SK-N-SH treated with all-trans-retinoic acid at 6 μM for 48 hours (cell line): ENCODE measurements at regions not wholly inside any gene's neighbourhood (a gene's known extent, or its start where the extent isn't known, plus 50 kb on each side); places are given as distances from the start of the nearest gene placed in this dataset.

Source experiments
- ATAC-seq: fragments of 200-7000 bp; cut with Tn5 transposase; 3 replicates; pipeline ENCODE4 v1.9.1; 2020; ENCODE audit warnings: mild to moderate bottlenecking, moderate library complexity
- BACH2 ChIP-seq: fragments of 250-450 bp; sonication (Bioruptor Pico); IDR thresholded peaks from 2 replicates; pipeline ENCODE4 v1.9.0; 2021; ENCODE audit warnings: mild to moderate bottlenecking, borderline replicate concordance
- CSDC2 ChIP-seq: fragments of 250-450 bp; sonication (Bioruptor Pico); IDR thresholded peaks from 2 replicates; pipeline ENCODE4 v1.5.0; 2020; ENCODE audit warnings: mild to moderate bottlenecking, moderate library complexity
- ESRRG ChIP-seq: fragments of 250-450 bp; sonication (Bioruptor Pico); IDR thresholded peaks from 2 replicates; pipeline ENCODE4 v1.6.1; 2021; ENCODE audit warnings: mild to moderate bottlenecking
- GLIS3 ChIP-seq: fragments of 250-450 bp; sonication (Bioruptor Pico); IDR thresholded peaks from 2 replicates; pipeline ENCODE4 v1.5.0; 2020; ENCODE audit warnings: mild to moderate bottlenecking, moderate library complexity
- ISL1 ChIP-seq: fragments of 250-450 bp; sonication (Bioruptor Pico); IDR thresholded peaks from 2 replicates; pipeline ENCODE4 v2.1.2; 2022; ENCODE audit warnings: mild to moderate bottlenecking, moderate library complexity
- OSR1 ChIP-seq: fragments of 250-450 bp; sonication (Bioruptor Pico); IDR thresholded peaks from 2 replicates; pipeline ENCODE4 v1.8.0; 2022; ENCODE audit warnings: moderate library complexity, mild to moderate bottlenecking, inconsistent platforms
- PPARA ChIP-seq: fragments of 250-450 bp; sonication (Bioruptor Pico); IDR thresholded peaks from 2 replicates; pipeline ENCODE4 v1.5.0; 2020; ENCODE audit warnings: mild to moderate bottlenecking, borderline replicate concordance
- RARB ChIP-seq: fragments of 250-450 bp; sonication (Bioruptor Pico); IDR thresholded peaks from 2 replicates; pipeline ENCODE4 v1.8.0; 2021; ENCODE audit warnings: mild to moderate bottlenecking, moderate library complexity
- SNAI2 ChIP-seq: fragments of 250-450 bp; sonication (Bioruptor Pico); IDR thresholded peaks from 2 replicates; pipeline ENCODE4 v1.5.0; 2020; ENCODE audit warnings: mild to moderate bottlenecking, moderate library complexity
- TCF4 ChIP-seq: fragments of 250-450 bp; sonication (Bioruptor Pico); IDR thresholded peaks from 2 replicates; pipeline ENCODE4 v1.8.0; 2021; ENCODE audit warnings: mild to moderate bottlenecking, moderate library complexity, borderline replicate concordance
- TOX ChIP-seq: fragments of 250-450 bp; sonication (Bioruptor Pico); IDR thresholded peaks from 2 replicates; pipeline ENCODE4 v1.8.0; 2021; ENCODE audit warnings: mild to moderate bottlenecking, moderate library complexity, borderline replicate concordance
- ZC3H10 ChIP-seq: fragments of 250-450 bp; sonication (Bioruptor Pico); IDR thresholded peaks from 2 replicates; pipeline ENCODE4 v1.5.1; 2021; ENCODE audit warnings: mild to moderate bottlenecking, moderate library complexity
- ZFP3 ChIP-seq: fragments of 250-450 bp; sonication (Bioruptor Pico); IDR thresholded peaks from 2 replicates; pipeline ENCODE4 v1.5.0; 2020; ENCODE audit warnings: mild to moderate bottlenecking, moderate library complexity
- ZFP30 ChIP-seq: fragments of 450-650 bp; formaldehyde crosslinking; IDR thresholded peaks from 2 replicates; pipeline ENCODE4 v1.5.0; 2022; ENCODE audit warnings: mild to moderate bottlenecking, moderate library complexity
- ZNF565 ChIP-seq: fragments of 450-650 bp; formaldehyde crosslinking; conservative IDR thresholded peaks from 2 replicates; pipeline ENCODE4 v1.5.0; 2020; ENCODE audit warnings: low read depth, mild to moderate bottlenecking, moderate library complexity
- ZNF70 ChIP-seq: fragments of 450-650 bp; formaldehyde crosslinking; IDR thresholded peaks from 2 replicates; pipeline ENCODE4 v1.5.0; 2020; ENCODE audit warnings: mild to moderate bottlenecking, moderate library complexity
- ZNF8 ChIP-seq: fragments of 450-650 bp; formaldehyde crosslinking; IDR thresholded peaks from 2 replicates; pipeline ENCODE4 v1.5.0; 2020; ENCODE audit warnings: mild to moderate bottlenecking, moderate library complexity
- TF ChIP-seq, protein P1 (sequence below): fragments of 250-450 bp; sonication (Bioruptor Pico); IDR thresholded peaks from 2 replicates; pipeline ENCODE4 v1.5.1; 2021; ENCODE audit warnings: mild to moderate bottlenecking, moderate library complexity
- TF ChIP-seq, protein P2 (sequence below): fragments of 250-450 bp; sonication (Bioruptor Pico); IDR thresholded peaks from 2 replicates; pipeline ENCODE4 v1.8.0; 2021; ENCODE audit warnings: low read depth, mild to moderate bottlenecking, moderate library complexity, borderline replicate concordance
- TF ChIP-seq, protein P3 (sequence below): fragments of 250-450 bp; sonication (Bioruptor Pico); IDR thresholded peaks from 2 replicates; pipeline ENCODE4 v1.8.0; 2020; ENCODE audit warnings: mild to moderate bottlenecking, moderate library complexity, borderline replicate concordance
- TF ChIP-seq, protein P4 (sequence below): fragments of 250-450 bp; sonication (Bioruptor Pico); IDR thresholded peaks from 2 replicates; pipeline ENCODE4 v1.5.0; 2020; ENCODE audit warnings: mild to moderate bottlenecking, moderate library complexity
- TF ChIP-seq, protein P5 (sequence below): fragments of 250-450 bp; sonication (Bioruptor Pico); IDR thresholded peaks from 2 replicates; pipeline ENCODE4 v1.5.1; 2020; ENCODE audit warnings: low read depth, mild to moderate bottlenecking, moderate library complexity

DNA sequence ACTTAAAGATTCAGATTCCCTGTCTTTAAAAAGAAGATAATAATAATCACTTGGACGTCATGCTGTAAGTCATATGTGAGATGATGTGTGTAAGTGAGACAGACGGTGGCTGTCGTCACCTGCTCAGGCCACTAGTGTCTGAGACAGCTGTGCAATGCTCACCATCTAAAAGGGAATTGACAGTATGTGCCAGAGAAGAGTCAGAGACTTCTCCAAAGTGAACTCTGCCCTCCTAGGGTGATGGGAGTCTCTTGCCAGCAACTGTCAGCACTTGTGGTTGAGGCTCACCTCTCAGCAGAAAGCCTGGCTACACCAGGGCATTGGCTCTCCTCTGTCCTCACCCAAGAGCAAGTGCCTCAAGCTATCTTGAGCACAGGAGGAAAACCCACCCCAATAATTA lies 131.6 kb upstream of the DNAJC10 start:
- ATAC-seq = no peak
- no peak for TF ChIP-seq SNAI2 (CRISPR knock-in tag)
- no peak for TF ChIP-seq TCF4 (CRISPR knock-in tag)
- TF ChIP-seq, protein P1, sequence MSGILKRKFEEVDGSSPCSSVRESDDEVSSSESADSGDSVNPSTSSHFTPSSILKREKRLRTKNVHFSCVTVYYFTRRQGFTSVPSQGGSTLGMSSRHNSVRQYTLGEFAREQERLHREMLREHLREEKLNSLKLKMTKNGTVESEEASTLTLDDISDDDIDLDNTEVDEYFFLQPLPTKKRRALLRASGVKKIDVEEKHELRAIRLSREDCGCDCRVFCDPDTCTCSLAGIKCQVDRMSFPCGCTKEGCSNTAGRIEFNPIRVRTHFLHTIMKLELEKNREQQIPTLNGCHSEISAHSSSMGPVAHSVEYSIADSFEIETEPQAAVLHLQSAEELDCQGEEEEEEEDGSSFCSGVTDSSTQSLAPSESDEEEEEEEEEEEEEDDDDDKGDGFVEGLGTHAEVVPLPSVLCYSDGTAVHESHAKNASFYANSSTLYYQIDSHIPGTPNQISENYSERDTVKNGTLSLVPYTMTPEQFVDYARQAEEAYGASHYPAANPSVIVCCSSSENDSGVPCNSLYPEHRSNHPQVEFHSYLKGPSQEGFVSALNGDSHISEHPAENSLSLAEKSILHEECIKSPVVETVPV (CRISPR knock-in tag) = no peak
- no peak for TF ChIP-seq ZFP3 (CRISPR knock-in tag)
- no peak for TF ChIP-seq ISL1
- no peak for TF ChIP-seq PPARA (CRISPR knock-in tag)
- TF ChIP-seq OSR1 (CRISPR knock-in tag) = no peak
- no peak for TF ChIP-seq ZNF565 (CRISPR knock-in tag)

DNA sequence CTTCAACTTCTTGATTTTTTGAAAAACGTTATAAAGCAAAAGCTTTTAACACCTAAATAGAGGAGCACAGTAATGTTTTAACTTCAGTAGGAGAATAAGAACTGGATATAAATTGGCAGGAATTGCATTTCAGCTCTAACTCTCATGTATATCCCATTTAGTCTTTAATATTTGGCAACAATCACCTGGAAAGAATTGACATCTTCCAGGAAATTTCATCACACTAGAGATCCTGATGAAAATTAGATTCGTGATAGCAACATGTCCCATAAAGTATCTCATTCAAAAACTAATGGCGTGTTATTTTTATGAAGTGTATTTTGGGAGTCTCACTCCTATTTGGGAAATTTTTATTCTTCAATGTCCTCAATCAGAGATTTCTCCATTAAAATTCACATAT lies 131.1 kb upstream of the DNAJC10 start:
- no peak for TF ChIP-seq TOX (CRISPR knock-in tag)
- ATAC-seq = no peak

DNA sequence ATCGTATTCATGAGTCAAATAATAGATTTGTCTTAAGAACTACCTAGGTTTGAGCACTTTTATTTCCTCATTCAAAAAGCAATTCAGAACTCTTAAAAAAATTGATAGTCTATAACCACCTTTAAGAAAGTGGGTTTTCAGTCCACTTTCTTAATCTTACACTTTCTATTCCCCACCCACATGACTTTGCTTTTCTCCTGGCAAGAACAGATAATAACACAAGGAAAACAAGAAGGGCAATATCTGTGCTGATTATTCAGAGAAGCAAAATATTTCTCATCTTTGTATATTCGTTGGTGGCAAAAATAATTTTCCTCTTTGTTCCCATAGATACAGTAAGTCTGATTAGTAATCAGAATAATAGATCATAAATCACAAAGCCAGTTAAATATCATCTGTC lies 130.6 kb upstream of the DNAJC10 start:
- TF ChIP-seq SNAI2 (CRISPR knock-in tag) = no peak
- no peak for TF ChIP-seq ISL1
- TF ChIP-seq ZFP30 (CRISPR knock-in tag) = no peak
- TF ChIP-seq, protein P2, sequence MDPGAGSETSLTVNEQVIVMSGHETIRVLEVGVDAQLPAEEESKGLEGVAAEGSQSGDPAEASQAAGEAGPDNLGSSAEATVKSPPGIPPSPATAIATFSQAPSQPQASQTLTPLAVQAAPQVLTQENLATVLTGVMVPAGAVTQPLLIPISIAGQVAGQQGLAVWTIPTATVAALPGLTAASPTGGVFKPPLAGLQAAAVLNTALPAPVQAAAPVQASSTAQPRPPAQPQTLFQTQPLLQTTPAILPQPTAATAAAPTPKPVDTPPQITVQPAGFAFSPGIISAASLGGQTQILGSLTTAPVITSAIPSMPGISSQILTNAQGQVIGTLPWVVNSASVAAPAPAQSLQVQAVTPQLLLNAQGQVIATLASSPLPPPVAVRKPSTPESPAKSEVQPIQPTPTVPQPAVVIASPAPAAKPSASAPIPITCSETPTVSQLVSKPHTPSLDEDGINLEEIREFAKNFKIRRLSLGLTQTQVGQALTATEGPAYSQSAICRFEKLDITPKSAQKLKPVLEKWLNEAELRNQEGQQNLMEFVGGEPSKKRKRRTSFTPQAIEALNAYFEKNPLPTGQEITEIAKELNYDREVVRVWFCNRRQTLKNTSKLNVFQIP (CRISPR knock-in tag) = no peak
- TF ChIP-seq, protein P3, sequence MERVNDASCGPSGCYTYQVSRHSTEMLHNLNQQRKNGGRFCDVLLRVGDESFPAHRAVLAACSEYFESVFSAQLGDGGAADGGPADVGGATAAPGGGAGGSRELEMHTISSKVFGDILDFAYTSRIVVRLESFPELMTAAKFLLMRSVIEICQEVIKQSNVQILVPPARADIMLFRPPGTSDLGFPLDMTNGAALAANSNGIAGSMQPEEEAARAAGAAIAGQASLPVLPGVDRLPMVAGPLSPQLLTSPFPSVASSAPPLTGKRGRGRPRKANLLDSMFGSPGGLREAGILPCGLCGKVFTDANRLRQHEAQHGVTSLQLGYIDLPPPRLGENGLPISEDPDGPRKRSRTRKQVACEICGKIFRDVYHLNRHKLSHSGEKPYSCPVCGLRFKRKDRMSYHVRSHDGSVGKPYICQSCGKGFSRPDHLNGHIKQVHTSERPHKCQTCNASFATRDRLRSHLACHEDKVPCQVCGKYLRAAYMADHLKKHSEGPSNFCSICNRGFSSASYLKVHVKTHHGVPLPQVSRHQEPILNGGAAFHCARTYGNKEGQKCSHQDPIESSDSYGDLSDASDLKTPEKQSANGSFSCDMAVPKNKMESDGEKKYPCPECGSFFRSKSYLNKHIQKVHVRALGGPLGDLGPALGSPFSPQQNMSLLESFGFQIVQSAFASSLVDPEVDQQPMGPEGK (CRISPR knock-in tag) = no peak
- TF ChIP-seq ZFP3 (CRISPR knock-in tag) = no peak
- TF ChIP-seq ZNF8 (CRISPR knock-in tag) = no peak
- no peak for TF ChIP-seq TCF4 (CRISPR knock-in tag)
- TF ChIP-seq ZNF70 (CRISPR knock-in tag) = no peak
- no peak for TF ChIP-seq GLIS3 (CRISPR knock-in tag)
- no peak for TF ChIP-seq TOX (CRISPR knock-in tag)
- TF ChIP-seq, protein P4, sequence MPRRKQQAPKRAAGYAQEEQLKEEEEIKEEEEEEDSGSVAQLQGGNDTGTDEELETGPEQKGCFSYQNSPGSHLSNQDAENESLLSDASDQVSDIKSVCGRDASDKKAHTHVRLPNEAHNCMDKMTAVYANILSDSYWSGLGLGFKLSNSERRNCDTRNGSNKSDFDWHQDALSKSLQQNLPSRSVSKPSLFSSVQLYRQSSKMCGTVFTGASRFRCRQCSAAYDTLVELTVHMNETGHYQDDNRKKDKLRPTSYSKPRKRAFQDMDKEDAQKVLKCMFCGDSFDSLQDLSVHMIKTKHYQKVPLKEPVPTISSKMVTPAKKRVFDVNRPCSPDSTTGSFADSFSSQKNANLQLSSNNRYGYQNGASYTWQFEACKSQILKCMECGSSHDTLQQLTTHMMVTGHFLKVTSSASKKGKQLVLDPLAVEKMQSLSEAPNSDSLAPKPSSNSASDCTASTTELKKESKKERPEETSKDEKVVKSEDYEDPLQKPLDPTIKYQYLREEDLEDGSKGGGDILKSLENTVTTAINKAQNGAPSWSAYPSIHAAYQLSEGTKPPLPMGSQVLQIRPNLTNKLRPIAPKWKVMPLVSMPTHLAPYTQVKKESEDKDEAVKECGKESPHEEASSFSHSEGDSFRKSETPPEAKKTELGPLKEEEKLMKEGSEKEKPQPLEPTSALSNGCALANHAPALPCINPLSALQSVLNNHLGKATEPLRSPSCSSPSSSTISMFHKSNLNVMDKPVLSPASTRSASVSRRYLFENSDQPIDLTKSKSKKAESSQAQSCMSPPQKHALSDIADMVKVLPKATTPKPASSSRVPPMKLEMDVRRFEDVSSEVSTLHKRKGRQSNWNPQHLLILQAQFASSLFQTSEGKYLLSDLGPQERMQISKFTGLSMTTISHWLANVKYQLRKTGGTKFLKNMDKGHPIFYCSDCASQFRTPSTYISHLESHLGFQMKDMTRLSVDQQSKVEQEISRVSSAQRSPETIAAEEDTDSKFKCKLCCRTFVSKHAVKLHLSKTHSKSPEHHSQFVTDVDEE (CRISPR knock-in tag) = no peak
- ATAC-seq = no peak

DNA sequence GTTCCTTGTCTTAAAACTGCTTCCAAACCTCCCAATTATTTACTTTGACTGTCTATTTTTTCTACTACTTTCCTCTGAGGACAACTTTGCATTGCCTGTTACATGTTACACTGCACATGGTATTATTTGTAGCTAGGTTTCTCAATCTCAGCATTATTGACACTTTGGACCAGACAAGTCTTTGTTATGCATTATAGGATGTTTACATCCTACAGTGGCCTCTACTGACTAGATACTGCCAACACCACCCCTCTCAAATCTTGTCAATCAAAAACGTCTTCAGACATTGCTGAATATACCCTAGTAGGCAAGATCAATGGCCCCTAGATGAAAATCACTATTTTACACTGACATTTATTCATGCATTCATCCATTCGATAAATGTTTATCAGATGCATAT lies 129.6 kb upstream of the DNAJC10 start:
- no peak for ATAC-seq
- TF ChIP-seq ZNF70 (CRISPR knock-in tag) (no peak), CSDC2 (no peak), ZC3H10 (CRISPR knock-in tag) (no peak), BACH2 (CRISPR knock-in tag) (no peak), ZNF8 (CRISPR knock-in tag) (no peak), GLIS3 (CRISPR knock-in tag) (no peak), PPARA (CRISPR knock-in tag) (no peak), ZFP3 (CRISPR knock-in tag) (no peak), OSR1 (CRISPR knock-in tag) (no peak), ESRRG (CRISPR knock-in tag) (no peak), RARB (CRISPR knock-in tag) (no peak)
- TF ChIP-seq, protein P3 (CRISPR knock-in tag) = no peak
- TF ChIP-seq, protein P5, sequence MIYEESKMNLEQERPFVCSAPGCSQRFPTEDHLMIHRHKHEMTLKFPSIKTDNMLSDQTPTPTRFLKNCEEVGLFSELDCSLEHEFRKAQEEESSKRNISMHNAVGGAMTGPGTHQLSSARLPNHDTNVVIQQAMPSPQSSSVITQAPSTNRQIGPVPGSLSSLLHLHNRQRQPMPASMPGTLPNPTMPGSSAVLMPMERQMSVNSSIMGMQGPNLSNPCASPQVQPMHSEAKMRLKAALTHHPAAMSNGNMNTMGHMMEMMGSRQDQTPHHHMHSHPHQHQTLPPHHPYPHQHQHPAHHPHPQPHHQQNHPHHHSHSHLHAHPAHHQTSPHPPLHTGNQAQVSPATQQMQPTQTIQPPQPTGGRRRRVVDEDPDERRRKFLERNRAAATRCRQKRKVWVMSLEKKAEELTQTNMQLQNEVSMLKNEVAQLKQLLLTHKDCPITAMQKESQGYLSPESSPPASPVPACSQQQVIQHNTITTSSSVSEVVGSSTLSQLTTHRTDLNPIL = no peak
- TF ChIP-seq, protein P2 (CRISPR knock-in tag) = no peak
